Head of caudate nucleus (tissue), 42 donors: ENCODE measurements at regions not wholly inside any gene's neighbourhood (a gene's known extent, or its start where the extent isn't known, plus 50 kb on each side); places are given as distances from the start of the nearest gene placed in this dataset.
"Not testable (repeated sequence)": the region's sequence is repeated elsewhere in the genome, so short reads cannot be mapped to it uniquely, and the experiment has no call there.

Source experiments
- DNase-seq, 42 donors: peaks; one replicate each; pipeline versions ENCODE4 v3.0.0 to v3.0.0-alpha.2; 2020 to 2021; ENCODE audit warnings: mixed read lengths in 7 of 42
- intact Hi-C: fragments of 100-400 bp; cut with DNase I; formaldehyde crosslinking; loops from one replicate; pipeline ENCODE4 v1.15.0; 2022

DNA sequence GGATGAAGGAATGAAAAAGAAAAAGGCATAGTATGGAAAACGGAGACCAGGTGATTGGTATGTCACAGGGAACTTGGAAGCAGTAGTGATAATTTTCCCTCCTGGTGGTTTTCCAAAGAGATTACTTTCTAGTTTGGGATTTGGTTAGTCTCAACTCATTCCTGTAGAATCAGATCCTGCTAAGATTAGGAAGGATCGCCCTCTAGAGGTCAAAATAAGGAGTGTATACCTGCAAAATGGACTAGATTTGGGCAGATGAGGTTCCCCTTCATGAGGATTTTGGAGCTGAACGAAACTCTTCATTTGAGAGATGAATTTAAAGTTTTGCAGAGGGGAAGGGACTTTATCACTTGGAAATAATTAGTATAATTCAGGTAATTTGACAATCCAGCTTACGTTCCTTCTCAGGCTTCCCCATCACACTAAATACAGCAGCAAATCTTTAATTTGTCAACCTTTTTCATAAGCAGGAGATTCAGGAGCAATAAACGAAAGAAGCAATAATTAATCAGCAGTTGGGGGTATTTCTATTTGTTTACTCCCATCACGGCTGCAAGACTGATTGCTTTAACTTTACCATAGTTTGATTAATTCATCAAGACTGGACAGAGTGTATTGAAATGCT, 65.2 kb downstream of the CCDC195 start:
- DNase-seq: peak in 10 of 42 donors; percentile 19 to 69 (median 34)
- intact Hi-C loops: no loop called here

DNA sequence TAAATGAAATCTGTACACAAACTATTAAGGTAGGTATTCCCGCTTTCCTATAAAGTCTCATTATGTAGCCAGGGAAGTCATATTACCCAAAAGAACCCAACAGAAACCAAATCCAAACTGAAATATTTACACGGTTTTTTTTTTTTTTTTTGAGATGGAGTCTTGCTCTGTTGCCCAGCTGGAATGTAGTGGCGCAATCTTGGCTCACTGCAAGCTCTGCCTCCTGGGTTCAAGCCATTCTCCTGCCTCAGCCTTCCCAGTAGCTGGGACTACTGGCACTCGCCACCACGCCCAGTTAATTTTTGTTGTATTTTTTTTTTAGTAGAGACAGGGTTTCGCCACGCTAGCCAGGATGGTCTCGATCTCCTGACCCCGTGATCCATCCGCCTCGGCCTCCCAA, 62.5 kb upstream of the CUL3 start:
- DNase-seq, intact Hi-C loops: not testable (repeated sequence)

DNA sequence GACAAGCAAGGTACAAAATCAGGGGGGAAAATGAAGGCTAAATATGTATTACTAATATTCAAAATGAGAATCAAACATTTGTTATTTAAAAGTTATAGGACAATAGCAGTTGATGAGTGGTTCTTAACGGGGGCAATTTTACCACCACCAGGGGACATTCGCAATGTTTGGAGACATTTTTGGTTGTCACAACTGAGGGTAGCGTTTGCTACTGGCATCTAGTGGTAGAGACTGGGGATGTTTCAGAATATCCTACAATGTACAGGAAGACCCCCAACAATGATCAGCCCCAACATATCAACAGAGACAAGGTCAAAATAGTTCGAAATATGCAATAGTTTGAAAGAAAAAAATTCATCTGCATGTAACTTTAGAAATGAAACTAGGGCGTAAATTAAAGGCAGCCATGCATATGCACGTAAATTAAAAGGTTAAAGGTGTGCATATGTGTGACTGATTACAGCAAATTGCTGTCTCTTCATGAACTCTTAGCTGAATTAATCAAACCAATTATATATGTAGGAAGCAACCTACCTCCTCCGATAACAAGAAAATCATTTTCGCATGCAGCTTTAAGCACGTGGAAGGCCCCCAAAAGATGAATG, 61.2 kb upstream of the CUL3 start:
- peak in 7 of 42 donors; percentile 3 to 51 (median 16) for DNase-seq
- intact Hi-C loops: no loop called here

DNA sequence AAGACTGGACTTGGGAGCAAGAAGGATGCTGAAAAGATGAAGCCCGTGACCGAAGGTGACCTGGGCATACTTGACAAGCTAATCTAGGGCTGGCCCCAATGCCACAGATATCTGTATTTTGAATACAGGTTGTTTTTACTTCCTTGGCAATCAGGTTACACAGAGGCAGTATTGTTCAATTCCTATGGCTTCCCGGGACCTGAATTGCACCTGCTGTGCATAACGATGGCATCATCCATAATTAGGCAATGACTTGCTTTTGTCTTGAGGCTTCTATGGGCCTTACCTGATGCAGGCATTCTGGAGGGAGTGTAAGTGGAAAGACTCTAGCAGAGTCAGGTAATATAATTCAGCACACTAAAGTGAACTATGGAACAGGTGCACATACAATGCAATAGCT, 60.6 kb upstream of the CUL3 start:
- intact Hi-C loops: no loop called here
- DNase-seq: no peak

DNA sequence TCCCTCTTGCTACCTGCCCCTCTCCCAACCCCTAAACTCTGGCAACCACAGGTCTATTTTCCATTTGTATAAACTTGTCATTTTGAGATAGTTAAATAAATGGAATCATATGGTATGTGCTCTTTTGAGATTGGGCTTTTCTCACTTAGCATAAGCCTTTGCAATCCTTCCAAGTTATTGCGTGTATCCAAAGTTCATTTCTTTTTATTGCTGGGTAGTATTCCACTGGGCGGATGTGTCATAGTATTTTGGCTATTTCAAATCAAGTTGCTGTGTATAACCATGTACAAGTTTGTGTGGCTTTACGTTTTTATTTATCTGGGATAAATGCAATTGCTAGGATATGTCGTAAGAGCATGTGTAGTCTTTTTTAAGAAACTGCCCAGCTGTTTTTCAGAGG, 55.5 kb upstream of the CUL3 start:
- peak in 1 of 42 donors; percentile 25 for DNase-seq
- intact Hi-C loops: no loop called here

DNA sequence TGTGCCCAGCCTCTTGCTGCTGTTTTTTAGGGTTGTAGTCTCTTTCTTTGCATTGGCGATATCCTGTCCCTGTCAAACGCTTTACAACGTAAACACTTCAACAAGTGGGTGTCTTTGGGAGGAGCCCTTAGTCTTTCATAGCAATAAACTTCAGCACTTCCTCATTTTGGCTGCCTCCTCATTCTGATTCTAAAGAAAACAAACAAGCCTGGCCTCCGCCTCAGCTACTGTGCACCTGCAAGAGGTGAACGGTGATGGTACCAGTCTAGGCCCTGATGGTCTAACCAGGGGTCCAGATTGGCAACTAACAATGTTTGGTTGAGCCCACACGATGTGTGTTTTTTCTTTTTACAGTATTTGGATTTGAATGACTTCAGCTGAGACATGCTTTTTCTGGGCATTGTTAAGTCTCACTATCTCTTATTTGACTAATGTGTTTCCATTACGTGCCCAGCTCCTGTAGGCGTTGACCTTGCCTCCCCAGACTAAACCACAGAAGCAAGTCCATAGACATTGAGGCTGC, 53.2 kb upstream of the CUL3 start:
- DNase-seq: no peak
- intact Hi-C loops: no loop called here
